Vagina (tissue), 2 donors: ENCODE measurements at regions not wholly inside any gene's neighbourhood (a gene's known extent, or its start where the extent isn't known, plus 50 kb on each side); places are given as distances from the start of the nearest gene placed in this dataset.

Experiments used
- DNase-seq, 2 donors: peaks; one replicate each; pipeline ENCODE4 v3.0.0-alpha.2; 2017; ENCODE audit errors: extremely low spot score in 2 of 2
- H3K27ac ChIP-seq: fragments of 200-600 bp; sonication (generic); one replicate; pipeline ENCODE4 v1.5.1; 2019
- H3K27me3 ChIP-seq: fragments of 200-600 bp; sonication (generic); one replicate; pipeline ENCODE4 v1.5.1; 2019
- H3K36me3 ChIP-seq, 2 donors: fragments of 200-600 bp; sonication (generic); one replicate each; pipeline ENCODE4 v1.5.1; 2017 to 2019
- H3K4me1 ChIP-seq: fragments of 200-600 bp; sonication (generic); one replicate; pipeline ENCODE4 v1.5.1; 2019
- H3K4me3 ChIP-seq, 2 donors: fragments of 200-600 bp; sonication (generic); 1 replicate in 1 of 2; 2 replicates in 1 of 2; pipeline ENCODE4 v1.5.1; 2016 to 2019
- H3K9me3 ChIP-seq: fragments of 200-600 bp; sonication (generic); one replicate; pipeline ENCODE4 v1.5.1; 2019
- POLR2A ChIP-seq, 2 donors: fragments of 450-650 bp; IDR thresholded peaks; one replicate each; pipeline ENCODE4 v1.6.1; 2017; ENCODE audit warnings: antibody characterized with exemption in 2 of 2, mild to moderate bottlenecking in 2 of 2, moderate library complexity in 2 of 2
- POLR2AphosphoS5 ChIP-seq, 2 donors: sonication (generic); formaldehyde crosslinking; IDR thresholded peaks; one replicate each; pipeline ENCODE4 v1.9.0; 2017; ENCODE audit warnings: antibody characterized with exemption in 2 of 2, mild to moderate bottlenecking in 2 of 2, low read depth in 1 of 2; ENCODE audit not compliant: insufficient read depth in 1 of 2
- intact Hi-C: fragments of 100-400 bp; cut with DNase I; formaldehyde crosslinking; loops from one replicate; pipeline ENCODE4 v1.15.1; 2023
- TF ChIP-seq, protein P1 (sequence below), 3 experiments: fragments of 450-650 bp in 2 of 3; fragments of 200-600 bp in 1 of 3; sonication (generic) in 1 of 3; IDR thresholded peaks; one replicate each; pipeline ENCODE4 v1.5.1; 2017 to 2019; ENCODE audit warnings: antibody characterized with exemption in 3 of 3, mild to moderate bottlenecking in 2 of 3, moderate library complexity in 2 of 3

DNA sequence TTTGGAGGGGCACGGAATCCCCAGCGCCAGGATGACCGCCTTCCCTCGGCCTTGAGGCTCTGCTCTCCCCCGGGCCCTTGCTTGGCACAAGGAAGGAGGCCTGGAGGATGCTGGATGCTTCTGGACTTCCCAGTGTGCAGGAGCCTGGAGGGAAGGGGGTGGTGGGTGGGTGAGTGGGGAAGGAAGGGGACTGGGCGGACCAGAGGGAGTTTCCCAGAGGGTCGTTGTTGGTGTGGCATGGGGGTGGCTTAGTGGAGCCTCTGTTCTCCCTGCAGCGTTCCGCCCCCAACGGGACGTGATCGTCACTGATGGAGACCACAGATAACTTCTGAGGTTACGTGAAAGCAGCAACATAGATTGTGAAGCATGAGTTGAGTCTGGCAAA is 140.0 kb downstream of the IRF8 start:
- no peak for DNase-seq
- TF ChIP-seq, protein P1, sequence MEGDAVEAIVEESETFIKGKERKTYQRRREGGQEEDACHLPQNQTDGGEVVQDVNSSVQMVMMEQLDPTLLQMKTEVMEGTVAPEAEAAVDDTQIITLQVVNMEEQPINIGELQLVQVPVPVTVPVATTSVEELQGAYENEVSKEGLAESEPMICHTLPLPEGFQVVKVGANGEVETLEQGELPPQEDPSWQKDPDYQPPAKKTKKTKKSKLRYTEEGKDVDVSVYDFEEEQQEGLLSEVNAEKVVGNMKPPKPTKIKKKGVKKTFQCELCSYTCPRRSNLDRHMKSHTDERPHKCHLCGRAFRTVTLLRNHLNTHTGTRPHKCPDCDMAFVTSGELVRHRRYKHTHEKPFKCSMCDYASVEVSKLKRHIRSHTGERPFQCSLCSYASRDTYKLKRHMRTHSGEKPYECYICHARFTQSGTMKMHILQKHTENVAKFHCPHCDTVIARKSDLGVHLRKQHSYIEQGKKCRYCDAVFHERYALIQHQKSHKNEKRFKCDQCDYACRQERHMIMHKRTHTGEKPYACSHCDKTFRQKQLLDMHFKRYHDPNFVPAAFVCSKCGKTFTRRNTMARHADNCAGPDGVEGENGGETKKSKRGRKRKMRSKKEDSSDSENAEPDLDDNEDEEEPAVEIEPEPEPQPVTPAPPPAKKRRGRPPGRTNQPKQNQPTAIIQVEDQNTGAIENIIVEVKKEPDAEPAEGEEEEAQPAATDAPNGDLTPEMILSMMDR (IDR thresholded peaks at IDR 0.05): no peak
- TF ChIP-seq POLR2AphosphoS5 (IDR thresholded peaks at IDR 0.05; ENCODE audit: insufficient read depth in 1 of 2, low read depth in 1 of 2) (no peak), POLR2A (IDR thresholded peaks at IDR 0.05) (no peak)
- no peaks in the 10 kb centered on the region for H3K36me3 ChIP-seq
- H3K9me3 ChIP-seq: no peaks in the 10 kb centered on the region
- no peaks in the 10 kb centered on the region for H3K27me3 ChIP-seq
- no peaks in the 10 kb centered on the region for H3K4me1 ChIP-seq
- intact Hi-C loops: no loop called here
- H3K27ac ChIP-seq: no peak overlapping the region
- H3K4me3 ChIP-seq: no peak overlapping the region

DNA sequence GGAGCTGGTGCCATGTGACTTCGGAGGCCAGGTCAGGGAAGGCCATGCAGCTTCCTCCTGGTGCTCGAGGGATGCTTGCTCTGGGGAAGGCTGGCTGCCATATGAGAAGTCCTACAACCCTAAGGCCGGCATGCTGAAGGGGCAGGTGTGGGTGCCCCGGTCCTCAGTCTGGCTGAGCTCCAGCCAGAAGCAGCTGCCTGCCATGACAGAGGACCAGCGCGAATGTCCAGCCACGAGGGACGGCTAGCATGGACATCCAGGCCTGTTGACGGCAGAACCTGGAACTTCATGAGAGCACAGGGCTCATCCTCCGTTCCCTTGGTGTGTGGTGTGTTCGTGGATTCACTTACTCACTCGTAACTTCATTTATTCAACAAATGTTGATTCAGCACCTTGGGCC is 140.6 kb downstream of the IRF8 start:
- intact Hi-C loops: no loop called here

DNA sequence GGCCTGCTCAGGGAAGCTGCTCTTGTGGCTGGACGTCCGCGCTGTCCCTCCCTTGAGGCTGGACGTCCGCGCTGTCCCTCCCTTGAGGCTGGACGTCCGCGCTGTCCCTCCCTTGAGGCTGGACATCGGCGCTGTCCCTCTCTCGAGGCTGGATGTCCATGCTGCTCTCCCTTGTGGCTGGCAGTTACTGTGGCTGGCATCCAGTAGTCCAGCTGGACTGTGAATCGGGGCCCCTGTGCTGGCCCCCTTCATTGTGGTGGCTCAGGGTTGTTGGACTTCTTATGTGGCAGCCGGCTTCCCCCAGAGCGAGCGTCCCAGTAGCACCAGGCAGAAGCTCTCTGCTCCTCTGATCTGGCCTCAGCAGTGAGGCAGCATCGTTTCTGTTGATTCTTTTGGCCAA is 141.5 kb downstream of the IRF8 start:
- TF ChIP-seq, protein P1 (IDR thresholded peaks at IDR 0.05): no peak
- no peak for TF ChIP-seq POLR2AphosphoS5 (IDR thresholded peaks at IDR 0.05; ENCODE audit: insufficient read depth in 1 of 2, low read depth in 1 of 2)
- no peak for TF ChIP-seq POLR2A (IDR thresholded peaks at IDR 0.05)
- Histone ChIP-seq H3K9me3 (no peaks in the 10 kb centered on the region), H3K4me3 (no peak overlapping the region), H3K36me3 (no peaks in the 10 kb centered on the region), H3K4me1 (no peaks in the 10 kb centered on the region), H3K27me3 (no peaks in the 10 kb centered on the region), H3K27ac (no peak overlapping the region)
- no peak for DNase-seq
- intact Hi-C loops: no loop called here

More for the DNA sequence above, 140.6 kb downstream of the IRF8 start:
- H3K27me3 ChIP-seq: no peaks in the 10 kb centered on the region
- H3K4me3 ChIP-seq: no peak overlapping the region
- H3K27ac ChIP-seq: no peak overlapping the region
- DNase-seq: no peak
- TF ChIP-seq, protein P1 (IDR thresholded peaks at IDR 0.05): no peak
- TF ChIP-seq POLR2A (IDR thresholded peaks at IDR 0.05) (no peak), POLR2AphosphoS5 (IDR thresholded peaks at IDR 0.05; ENCODE audit: insufficient read depth in 1 of 2, low read depth in 1 of 2) (no peak)
- no peaks in the 10 kb centered on the region for H3K9me3 ChIP-seq
- H3K36me3 ChIP-seq: no peaks in the 10 kb centered on the region
- H3K4me1 ChIP-seq: no peaks in the 10 kb centered on the region

DNA sequence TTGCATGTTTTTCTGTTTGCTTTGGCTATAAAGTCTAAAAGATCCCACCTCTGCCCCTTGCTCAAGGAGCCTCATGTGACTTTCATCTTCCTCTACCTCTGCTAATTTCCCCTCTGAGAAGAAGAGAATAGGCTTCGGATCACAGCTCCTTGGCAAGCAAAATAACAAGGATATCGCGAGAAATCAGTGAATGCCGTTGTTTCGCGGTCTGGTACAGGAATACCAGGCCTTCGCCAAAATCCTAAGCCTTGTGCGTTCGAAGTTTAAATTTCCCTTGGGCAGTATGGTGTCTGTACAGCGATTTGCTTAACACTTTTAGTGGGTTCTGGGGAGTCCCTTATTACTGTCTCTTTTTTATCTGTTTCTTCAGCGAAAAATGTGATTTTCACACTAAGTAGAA is 142.3 kb downstream of the IRF8 start:
- Histone ChIP-seq H3K9me3 (no peaks in the 10 kb centered on the region), H3K27ac (no peak overlapping the region), H3K4me1 (no peaks in the 10 kb centered on the region), H3K27me3 (no peaks in the 10 kb centered on the region), H3K36me3 (no peaks in the 10 kb centered on the region), H3K4me3 (no peak overlapping the region)
- no peak for DNase-seq
- intact Hi-C loops: no loop called here
- no peak for TF ChIP-seq POLR2A (IDR thresholded peaks at IDR 0.05)

DNA sequence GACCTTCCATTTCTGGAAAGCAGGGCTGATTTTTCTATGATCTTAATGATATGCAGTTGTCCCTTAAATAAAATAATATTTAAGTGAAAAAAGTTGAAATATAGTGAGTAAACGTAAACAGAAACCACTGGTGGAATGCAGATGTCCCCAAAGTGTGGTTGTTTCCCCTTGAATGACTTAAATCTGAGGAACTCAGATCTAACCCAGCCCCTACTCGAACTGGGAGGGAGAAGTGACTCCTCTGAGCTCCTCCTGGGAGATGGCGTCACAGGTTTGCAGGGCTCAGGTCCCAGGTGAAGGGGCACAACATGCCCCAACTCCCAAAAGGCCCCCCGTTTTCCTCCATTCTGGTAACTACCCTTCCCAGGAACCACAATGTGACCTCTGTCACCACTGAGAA is 142.8 kb downstream of the IRF8 start:
- H3K4me3 ChIP-seq: no peak overlapping the region
- DNase-seq: no peak
- H3K27me3 ChIP-seq: no peaks in the 10 kb centered on the region
- no peaks in the 10 kb centered on the region for H3K36me3 ChIP-seq
- H3K9me3 ChIP-seq: no peaks in the 10 kb centered on the region
- no peak overlapping the region for H3K27ac ChIP-seq
- H3K4me1 ChIP-seq: no peaks in the 10 kb centered on the region
- intact Hi-C loops: no loop called here
- TF ChIP-seq POLR2AphosphoS5 (IDR thresholded peaks at IDR 0.05; ENCODE audit: insufficient read depth in 1 of 2, low read depth in 1 of 2) (no peak), POLR2A (IDR thresholded peaks at IDR 0.05) (no peak)

DNA sequence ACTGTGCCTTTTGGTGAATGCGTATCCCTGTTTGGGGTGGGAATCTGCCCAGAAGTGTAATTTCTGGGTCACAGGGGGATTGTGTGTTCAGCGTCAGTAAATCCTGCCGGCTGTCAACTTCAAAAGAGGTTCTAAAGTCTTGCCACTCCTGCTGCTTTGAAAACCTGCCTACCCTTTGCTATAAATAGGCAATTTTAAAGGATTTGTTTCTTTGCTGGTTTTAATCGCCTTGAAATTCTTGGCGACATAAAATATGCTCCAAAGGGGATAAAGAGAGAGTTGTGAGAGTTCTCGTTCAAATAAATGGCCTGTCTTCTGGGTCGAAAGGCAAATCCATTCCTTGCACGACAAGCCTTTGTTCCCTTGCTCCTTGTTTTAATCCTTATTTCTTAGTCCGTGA is 143.4 kb downstream of the IRF8 start:
- H3K9me3 ChIP-seq: no peaks in the 10 kb centered on the region
- intact Hi-C loops: no loop called here
- no peak overlapping the region for H3K27ac ChIP-seq
- no peaks in the 10 kb centered on the region for H3K36me3 ChIP-seq
- no peaks in the 10 kb centered on the region for H3K27me3 ChIP-seq
- no peak for TF ChIP-seq POLR2A (IDR thresholded peaks at IDR 0.05)
- no peak for TF ChIP-seq POLR2AphosphoS5 (IDR thresholded peaks at IDR 0.05; ENCODE audit: insufficient read depth in 1 of 2, low read depth in 1 of 2)
- TF ChIP-seq, protein P1 (IDR thresholded peaks at IDR 0.05): no peak
- H3K4me1 ChIP-seq: no peaks in the 10 kb centered on the region
- no peak overlapping the region for H3K4me3 ChIP-seq
- DNase-seq: no peak
